Fibroblast of the aortic adventitia (primary cell): ENCODE measurements at regions not wholly inside any gene's neighbourhood (a gene's known extent, or its start where the extent isn't known, plus 50 kb on each side); places are given as distances from the start of the nearest gene placed in this dataset.

ENCODE experiments used
- DNase-seq: peaks from one replicate; pipeline ENCODE4 v3.0.0-alpha.2; 2010; ENCODE audit warnings: low read depth
- H3K4me3 ChIP-seq: 2 replicates; pipeline ENCODE4 v1.5.1; 2011; ENCODE audit warnings: low read depth, mild to moderate bottlenecking, control low read depth, low read length, moderate library complexity
- CTCF ChIP-seq: IDR thresholded peaks from 2 replicates; pipeline ENCODE4 v1.5.1; 2011; ENCODE audit warnings: mild to moderate bottlenecking, low read length, control low read depth, inconsistent platforms; ENCODE audit not compliant: insufficient read depth

GRCh38 chr1:57989877-57990276 lies 556.6 kb downstream of the OMA1 start:
- DNase-seq: no peak
- H3K4me3 ChIP-seq: no peak overlapping the region
- no peak for TF ChIP-seq CTCF

GRCh38 chr1:57987523-57987922 lies 559.0 kb downstream of the OMA1 start:
- no peak overlapping the region for H3K4me3 ChIP-seq
- DNase-seq: no peak
- no peak for TF ChIP-seq CTCF

GRCh38 chr1:57986432-57986831 lies 560.1 kb downstream of the OMA1 start:
- TF ChIP-seq CTCF: no peak
- no peak overlapping the region for H3K4me3 ChIP-seq
- no peak for DNase-seq

- no peak for DNase-seq
- H3K4me3 ChIP-seq: no peak overlapping the region
- TF ChIP-seq CTCF: no peak
These were observed 560.4 kb upstream of the DAB1 start for GRCh38 chr1:57984277-57984676.

DNA sequence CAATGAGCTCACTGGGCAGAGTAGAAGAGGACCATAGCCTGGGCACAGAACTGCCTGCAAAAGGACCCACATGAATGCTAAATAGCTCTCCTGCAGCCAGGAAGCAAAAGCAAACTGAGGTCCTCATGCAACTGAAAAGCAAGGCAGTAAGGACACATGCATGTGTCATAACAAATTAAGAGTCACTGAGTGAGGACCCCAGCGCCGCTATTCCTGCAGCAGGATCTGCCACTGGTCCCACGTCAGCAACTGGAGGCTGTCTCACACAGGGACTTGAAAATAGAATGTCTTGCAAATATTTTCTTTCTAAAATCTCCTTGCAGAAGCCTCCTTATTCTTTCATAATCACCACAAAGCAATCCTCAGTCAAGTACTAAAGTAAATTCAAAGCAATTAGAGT lies 559.6 kb upstream of the DAB1 start:
- no peak for TF ChIP-seq CTCF
- no peak overlapping the region for H3K4me3 ChIP-seq
- no peak for DNase-seq

- no peak for DNase-seq
- no peak overlapping the region for H3K4me3 ChIP-seq
- no peak for TF ChIP-seq CTCF
These were observed 559.0 kb upstream of the DAB1 start for GRCh38 chr1:57982852-57983251.

DNA sequence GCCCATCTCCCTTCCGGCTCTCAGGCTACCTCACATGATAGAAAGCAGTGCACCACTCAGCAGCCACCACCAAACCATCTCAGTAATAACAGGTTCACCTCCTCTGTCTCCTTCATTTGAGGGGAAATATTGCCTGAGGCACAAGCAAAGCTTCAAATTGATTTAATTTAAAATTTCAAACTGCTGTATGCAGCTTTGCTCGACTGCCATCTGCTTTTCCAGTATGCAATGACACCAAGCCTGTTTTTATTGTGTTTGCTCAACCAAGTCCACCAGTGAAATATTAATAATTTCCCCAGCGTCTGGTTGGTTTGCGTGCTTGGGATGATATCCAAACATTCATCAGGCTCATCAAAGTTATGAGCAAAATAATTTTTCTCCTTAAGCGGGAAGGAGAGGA lies 552.4 kb upstream of the DAB1 start:
- no peak for DNase-seq
- no peak for TF ChIP-seq CTCF

More for the DNA sequence above, 552.4 kb upstream of the DAB1 start:
- no peak overlapping the region for H3K4me3 ChIP-seq
